PC-9 (cell line): ENCODE measurements at regions not wholly inside any gene's neighbourhood (a gene's known extent, or its start where the extent isn't known, plus 50 kb on each side); places are given as distances from the start of the nearest gene placed in this dataset.
A peak's percentile ranks its signal among the peaks of the same experiment; 100 is the strongest.

Source experiments
- BruUV-seq: library from RNA; stranded (reverse); fragments of 400-500 nt; replicated peaks from 2 replicates; lab custom pipeline; 2021; lab: Mats Ljungman, UMichigan
- CTCF ChIA-PET: fragments of 300-600 bp; sonication (Branson Sonifier 250); formaldehyde crosslinking; loops from one replicate; lab custom pipeline; 2022; ENCODE audit warnings: antibody characterized with exemption; lab: Charles Lee
- POLR2A ChIA-PET: fragments of 300-600 bp; sonication (Branson Sonifier 250); formaldehyde crosslinking; loops from one replicate; lab custom pipeline; 2022; ENCODE audit warnings: antibody characterized with exemption; ENCODE audit not compliant: unreplicated experiment; lab: Charles Lee
- DNase-seq, 2 experiments: peaks; one replicate each; pipeline versions ENCODE4 v3.0.0 to v3.0.0-alpha.2; 2015 to 2022; ENCODE audit warnings: mixed read lengths in 1 of 2
- H2AFZ ChIP-seq: fragments of 200-600 bp; sonication (generic); 2 replicates; pipeline ENCODE4 v1.8.1; 2017; ENCODE audit warnings: antibody characterized with exemption
- H3F3A ChIP-seq: fragments of 200-600 bp; sonication (generic); 2 replicates; pipeline ENCODE4 v1.8.1; 2017; ENCODE audit warnings: antibody characterized with exemption, mild to moderate bottlenecking, low read depth; ENCODE audit not compliant: insufficient read depth
- H3K27ac ChIP-seq: fragments of 200-600 bp; sonication (generic); 2 replicates; pipeline ENCODE4 v1.6.1; 2016; ENCODE audit warnings: mixed run types
- H3K27me3 ChIP-seq: fragments of 200-600 bp; sonication (generic); 2 replicates; pipeline ENCODE4 v1.6.1; 2016; ENCODE audit warnings: low read depth, mixed run types; ENCODE audit not compliant: insufficient read depth
- H3K36me3 ChIP-seq: fragments of 200-600 bp; sonication (generic); 2 replicates; pipeline ENCODE4 v1.6.1; 2016; ENCODE audit warnings: low read depth, mixed run types
- H3K4me1 ChIP-seq: fragments of 200-600 bp; sonication (generic); replicated peaks from 2 replicates; pipeline ENCODE4 v1.6.1; 2016; ENCODE audit warnings: mixed run types; ENCODE audit not compliant: insufficient read depth
- H3K4me2 ChIP-seq: fragments of 200-600 bp; sonication (generic); 2 replicates; pipeline ENCODE4 v1.6.1; 2017; ENCODE audit warnings: mixed run types
- H3K4me3 ChIP-seq: fragments of 200-600 bp; sonication (generic); 2 replicates; pipeline ENCODE4 v1.6.1; 2016; ENCODE audit warnings: mixed run types
- H3K79me2 ChIP-seq: fragments of 200-600 bp; sonication (generic); 2 replicates; pipeline ENCODE4 v1.6.1; 2017; ENCODE audit warnings: low read depth, mixed run types
- H3K9me2 ChIP-seq: fragments of 200-600 bp; sonication (generic); 2 replicates; pipeline ENCODE4 v1.8.1; 2017; ENCODE audit warnings: mild to moderate bottlenecking; ENCODE audit not compliant: insufficient read depth
- H3K9me3 ChIP-seq: fragments of 200-600 bp; sonication (generic); 2 replicates; pipeline ENCODE4 v1.8.1; 2016; ENCODE audit warnings: low read depth; ENCODE audit not compliant: insufficient read depth
- H4K20me1 ChIP-seq: fragments of 200-600 bp; sonication (generic); 2 replicates; pipeline ENCODE4 v1.8.1; 2017; ENCODE audit not compliant: insufficient read depth
- EZH2 ChIP-seq: fragments of 200-600 bp; sonication (generic); IDR thresholded peaks from 2 replicates; pipeline ENCODE4 v1.8.0; 2017; ENCODE audit warnings: antibody characterized with exemption, low read depth
- intact Hi-C: fragments of 100-400 bp; cut with micrococcal nuclease; formaldehyde crosslinking; loops from one replicate; pipeline ENCODE4 v1.10.0; 2022; ENCODE audit not compliant: unreplicated experiment
- TF ChIP-seq, protein P1 (sequence below): fragments of 200-600 bp; sonication (generic); conservative IDR thresholded peaks from 2 replicates; pipeline ENCODE4 v1.6.1; 2017; ENCODE audit warnings: mixed run types, antibody characterized with exemption, mild to moderate bottlenecking, moderate library complexity

DNA sequence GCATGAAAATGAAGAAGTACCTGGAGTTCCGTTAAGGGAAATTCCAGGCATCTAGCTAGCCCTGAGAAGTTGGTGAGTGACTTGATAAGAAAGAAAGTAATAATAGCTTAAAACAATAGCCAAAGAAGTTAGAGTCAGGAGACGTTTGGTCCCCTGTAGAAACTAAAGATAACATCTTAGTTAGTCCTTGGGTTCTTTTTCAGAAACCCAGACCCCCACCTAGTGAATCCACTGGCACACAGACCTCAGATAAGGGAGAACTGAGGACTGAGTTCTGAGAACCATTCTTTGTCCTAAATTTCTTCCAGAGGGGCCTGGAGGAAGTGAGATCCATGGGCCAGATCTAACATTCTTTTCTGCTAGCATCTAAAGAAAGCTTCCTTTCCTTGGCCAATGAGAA lies 335.4 kb downstream of the SLC4A3 start:
- ChIA-PET POLR2A (no interaction called here), CTCF (no interaction called here)
- intact Hi-C loops, result no loop called here

GRCh38 chr2:219965287-219966194 lies 338.1 kb downstream of the SLC4A3 start:
- POLR2A ChIA-PET, result no interaction called here
- Histone ChIP-seq H4K20me1 (no peaks in the 10 kb centered on the region), H3K9me2 (no peaks in the 10 kb centered on the region), H3K27me3 (no peaks in the 10 kb centered on the region), H2AFZ (no peak overlapping the region), H3K27ac (no peak overlapping the region), H3K4me2 (0 out of 2 replicates have a peak overlapping the region, but pooled peaks have one; percentile 17), H3K4me1 (peaks cover 35% of the 10 kb centered on the region), H3F3A (peaks cover 15% of the 10 kb centered on the region; the same call in 1 of the 2 replicates), H3K79me2 (no peaks in the 10 kb centered on the region), H3K36me3 (no peaks in the 10 kb centered on the region), H3K4me3 (no peak overlapping the region), H3K9me3 (peaks cover 15% of the 10 kb centered on the region; the same call in 1 of the 2 replicates)
- intact Hi-C loops, result no loop called here
- CTCF ChIA-PET, result no interaction called here
- TF ChIP-seq, protein P1, sequence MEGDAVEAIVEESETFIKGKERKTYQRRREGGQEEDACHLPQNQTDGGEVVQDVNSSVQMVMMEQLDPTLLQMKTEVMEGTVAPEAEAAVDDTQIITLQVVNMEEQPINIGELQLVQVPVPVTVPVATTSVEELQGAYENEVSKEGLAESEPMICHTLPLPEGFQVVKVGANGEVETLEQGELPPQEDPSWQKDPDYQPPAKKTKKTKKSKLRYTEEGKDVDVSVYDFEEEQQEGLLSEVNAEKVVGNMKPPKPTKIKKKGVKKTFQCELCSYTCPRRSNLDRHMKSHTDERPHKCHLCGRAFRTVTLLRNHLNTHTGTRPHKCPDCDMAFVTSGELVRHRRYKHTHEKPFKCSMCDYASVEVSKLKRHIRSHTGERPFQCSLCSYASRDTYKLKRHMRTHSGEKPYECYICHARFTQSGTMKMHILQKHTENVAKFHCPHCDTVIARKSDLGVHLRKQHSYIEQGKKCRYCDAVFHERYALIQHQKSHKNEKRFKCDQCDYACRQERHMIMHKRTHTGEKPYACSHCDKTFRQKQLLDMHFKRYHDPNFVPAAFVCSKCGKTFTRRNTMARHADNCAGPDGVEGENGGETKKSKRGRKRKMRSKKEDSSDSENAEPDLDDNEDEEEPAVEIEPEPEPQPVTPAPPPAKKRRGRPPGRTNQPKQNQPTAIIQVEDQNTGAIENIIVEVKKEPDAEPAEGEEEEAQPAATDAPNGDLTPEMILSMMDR, result no peak
- no peak for TF ChIP-seq EZH2
- peak in 1 of 2 experiments; percentile 71 for DNase-seq
- no TSS peak for BruUV-seq

More for the DNA sequence above, 335.4 kb downstream of the SLC4A3 start:
- no peak overlapping the region for H3K4me2 ChIP-seq
- no peaks in the 10 kb centered on the region for H3K27me3 ChIP-seq
- no peak for DNase-seq
- peaks cover 9% of the 10 kb centered on the region; the same call in 1 of the 2 replicates for H3K9me3 ChIP-seq
- H3K36me3 ChIP-seq, result no peaks in the 10 kb centered on the region
- no peak for TF ChIP-seq EZH2
- TF ChIP-seq, protein P1, result no peak
- no peaks in the 10 kb centered on the region for H3K79me2 ChIP-seq
- H3K9me2 ChIP-seq, result no peaks in the 10 kb centered on the region
- H3K4me1 ChIP-seq, result peaks cover 17% of the 10 kb centered on the region
- no peak overlapping the region for H3K4me3 ChIP-seq
- H2AFZ ChIP-seq, result no peak overlapping the region
- H3F3A ChIP-seq, result 0 out of 2 replicates have a peak, but pooled peaks cover under 1% of the 10 kb centered on the region
- no peaks in the 10 kb centered on the region for H4K20me1 ChIP-seq
- BruUV-seq, result no TSS peak
- H3K27ac ChIP-seq, result no peak overlapping the region

- Histone ChIP-seq H3F3A (peaks cover 15% of the 10 kb centered on the region; the same call in 1 of the 2 replicates), H3K36me3 (no peaks in the 10 kb centered on the region), H3K27me3 (no peaks in the 10 kb centered on the region), H3K4me1 (peaks cover 35% of the 10 kb centered on the region), H3K4me2 (no peak overlapping the region), H3K9me3 (peaks cover 15% of the 10 kb centered on the region; the same call in 1 of the 2 replicates), H3K27ac (peak overlapping the region; percentile 69), H2AFZ (no peak overlapping the region), H3K9me2 (no peaks in the 10 kb centered on the region), H4K20me1 (no peaks in the 10 kb centered on the region), H3K4me3 (no peak overlapping the region), H3K79me2 (no peaks in the 10 kb centered on the region)
- no peak for TF ChIP-seq EZH2
- TF ChIP-seq, protein P1, result no peak
- POLR2A ChIA-PET, result no interaction called here
- CTCF ChIA-PET, result interaction anchor here (0.8 kb wide), 1 partner anchor 160 kb away, joined by 3 read pairs; no protein-coding TSS in a partner anchor
- DNase-seq, result no peak
- BruUV-seq, result no TSS peak
- intact Hi-C loops, result loop anchor here (1.0 kb wide), 1 partner anchor 261 kb away; no protein-coding TSS in a partner anchor
Measured at GRCh38 chr2:219967247-219968245, 340.1 kb downstream of the SLC4A3 start.
